Lower lobe of right lung (tissue), 2 donors: ENCODE measurements at regions not wholly inside any gene's neighbourhood (a gene's known extent, or its start where the extent isn't known, plus 50 kb on each side); places are given as distances from the start of the nearest gene placed in this dataset.

Source experiments
- ATAC-seq, 2 donors: fragments of 200-7000 bp; cut with Tn5 transposase; one replicate each; pipeline ENCODE4 v1.9.1; 2020 to 2022; ENCODE audit warnings: mild to moderate bottlenecking in 2 of 2, moderate library complexity in 2 of 2
- DNase-seq: peaks from one replicate; pipeline ENCODE4 v3.0.0-alpha.2; 2020
- H3K27ac ChIP-seq: fragments of 200-600 bp; one replicate; pipeline ENCODE4 v1.8.0; 2022
- H3K27me3 ChIP-seq: fragments of 200-600 bp; one replicate; pipeline ENCODE4 v1.8.0; 2022; ENCODE audit warnings: low read depth
- H3K36me3 ChIP-seq: fragments of 200-600 bp; one replicate; pipeline ENCODE4 v1.8.0; 2022; ENCODE audit warnings: mild to moderate bottlenecking
- H3K4me1 ChIP-seq: fragments of 200-600 bp; one replicate; pipeline ENCODE4 v1.8.0; 2022
- H3K4me3 ChIP-seq: fragments of 200-600 bp; one replicate; pipeline ENCODE4 v1.8.0; 2022; ENCODE audit warnings: mild to moderate bottlenecking
- H3K9me3 ChIP-seq: fragments of 200-600 bp; one replicate; pipeline ENCODE4 v1.8.0; 2022
- intact Hi-C: fragments of 100-400 bp; cut with DNase I; formaldehyde crosslinking; loops from one replicate; pipeline ENCODE4 v1.11.0; 2022
- TF ChIP-seq, protein P1 (sequence below): fragments of 200-600 bp; IDR thresholded peaks from one replicate; pipeline ENCODE4 v1.8.0; 2022; ENCODE audit warnings: antibody characterized with exemption, mild to moderate bottlenecking
- donor health status: DM: no; HTN: yes; CAD: no; lungs with severe emphysema.

DNA sequence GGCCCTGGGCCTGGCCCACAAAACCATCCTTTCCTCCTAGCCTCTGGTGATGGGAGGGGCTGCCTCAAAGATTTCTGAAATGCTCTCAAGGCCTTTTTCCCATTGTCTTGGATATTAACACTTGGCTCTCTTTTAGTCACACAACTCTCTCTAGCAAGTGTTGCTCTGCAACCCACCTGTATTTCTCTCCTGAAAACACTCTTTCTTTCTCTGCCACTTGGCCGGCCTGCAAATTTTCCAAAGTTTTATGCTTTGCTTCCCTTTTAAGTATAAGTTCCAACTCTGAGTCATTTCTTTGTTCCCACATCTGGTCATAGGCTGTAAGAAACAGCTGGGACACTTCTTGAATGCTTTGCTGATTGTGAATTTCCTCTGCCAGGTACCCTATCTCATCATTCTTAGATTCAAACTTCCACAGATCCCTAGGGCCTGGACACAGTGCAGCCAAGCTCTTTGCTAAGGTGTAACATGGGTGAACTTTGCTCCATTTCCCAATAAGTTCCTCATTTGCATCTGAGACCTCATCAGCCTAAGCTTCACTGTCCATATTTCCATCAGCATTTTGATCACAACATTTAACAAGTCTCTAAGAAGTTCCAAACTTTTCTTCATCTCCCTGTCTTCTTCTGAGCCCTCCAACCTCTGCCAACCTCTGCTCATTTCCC is 93.8 kb downstream of the TRIM29 start:
- H3K36me3 ChIP-seq, result no peaks in the 10 kb centered on the region
- peaks cover 9% of the 10 kb centered on the region for H3K27me3 ChIP-seq
- H3K9me3 ChIP-seq, result peaks cover 20% of the 10 kb centered on the region
- H3K4me3 ChIP-seq, result no peak overlapping the region
- no peak overlapping the region for H3K27ac ChIP-seq
- DNase-seq, result no peak
- intact Hi-C loops, result no loop called here
- TF ChIP-seq, protein P1, sequence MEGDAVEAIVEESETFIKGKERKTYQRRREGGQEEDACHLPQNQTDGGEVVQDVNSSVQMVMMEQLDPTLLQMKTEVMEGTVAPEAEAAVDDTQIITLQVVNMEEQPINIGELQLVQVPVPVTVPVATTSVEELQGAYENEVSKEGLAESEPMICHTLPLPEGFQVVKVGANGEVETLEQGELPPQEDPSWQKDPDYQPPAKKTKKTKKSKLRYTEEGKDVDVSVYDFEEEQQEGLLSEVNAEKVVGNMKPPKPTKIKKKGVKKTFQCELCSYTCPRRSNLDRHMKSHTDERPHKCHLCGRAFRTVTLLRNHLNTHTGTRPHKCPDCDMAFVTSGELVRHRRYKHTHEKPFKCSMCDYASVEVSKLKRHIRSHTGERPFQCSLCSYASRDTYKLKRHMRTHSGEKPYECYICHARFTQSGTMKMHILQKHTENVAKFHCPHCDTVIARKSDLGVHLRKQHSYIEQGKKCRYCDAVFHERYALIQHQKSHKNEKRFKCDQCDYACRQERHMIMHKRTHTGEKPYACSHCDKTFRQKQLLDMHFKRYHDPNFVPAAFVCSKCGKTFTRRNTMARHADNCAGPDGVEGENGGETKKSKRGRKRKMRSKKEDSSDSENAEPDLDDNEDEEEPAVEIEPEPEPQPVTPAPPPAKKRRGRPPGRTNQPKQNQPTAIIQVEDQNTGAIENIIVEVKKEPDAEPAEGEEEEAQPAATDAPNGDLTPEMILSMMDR, result no peak
- ATAC-seq, result no peak
- no peaks in the 10 kb centered on the region for H3K4me1 ChIP-seq

DNA sequence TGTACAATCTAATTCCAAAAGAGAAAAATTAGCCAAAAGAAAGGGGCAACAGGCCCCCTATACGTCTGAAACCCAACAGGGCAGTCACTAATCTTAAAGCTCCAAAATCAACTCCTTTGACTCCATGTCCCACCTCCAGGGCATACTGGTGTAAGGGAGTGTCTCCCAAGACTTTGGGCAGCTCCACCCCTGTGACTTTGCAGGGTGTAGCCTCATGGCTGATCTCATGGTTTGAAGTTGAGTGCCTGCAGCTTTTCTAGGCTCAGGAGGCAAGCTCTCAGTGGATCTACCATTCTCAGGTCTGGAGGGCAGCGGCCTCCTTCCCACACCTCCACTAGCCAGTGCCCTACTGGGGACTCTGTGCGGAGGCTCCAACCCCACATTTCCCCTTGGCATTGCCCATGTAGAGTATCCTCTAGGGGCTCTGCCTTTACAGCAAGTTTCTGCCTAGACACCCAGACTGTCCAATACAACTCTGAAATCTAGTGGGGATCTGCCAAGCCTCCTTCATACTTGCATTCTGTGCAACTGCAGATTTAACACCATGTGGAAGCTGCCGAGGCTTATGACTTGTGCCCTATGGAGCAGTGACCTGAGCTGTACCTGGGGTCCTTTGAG is 94.5 kb downstream of the TRIM29 start:
- intact Hi-C loops, result no loop called here
- Histone ChIP-seq H3K27me3 (peaks cover 9% of the 10 kb centered on the region), H3K4me3 (no peak overlapping the region), H3K9me3 (peaks cover 19% of the 10 kb centered on the region), H3K36me3 (no peaks in the 10 kb centered on the region), H3K27ac (no peak overlapping the region), H3K4me1 (no peaks in the 10 kb centered on the region)
- ATAC-seq (no peak), DNase-seq (no peak)
- TF ChIP-seq, protein P1, result no peak

DNA sequence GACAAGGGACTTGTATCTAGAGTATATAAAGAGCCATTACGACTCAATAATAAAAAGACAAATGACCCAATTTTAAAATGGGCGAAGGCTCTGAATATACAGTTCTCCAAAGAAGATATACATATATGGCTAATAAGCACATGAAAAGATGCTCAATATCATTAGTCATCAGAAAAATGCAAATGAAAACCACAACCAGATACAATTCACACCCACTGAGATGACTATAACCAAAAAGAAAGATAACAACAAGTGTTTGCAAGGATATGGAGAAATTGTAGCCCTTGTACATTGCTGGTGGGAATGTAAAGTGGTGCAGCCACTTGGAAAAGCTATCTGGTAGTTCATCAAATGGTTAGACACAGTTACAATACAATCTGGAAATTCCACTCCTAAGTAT is 96.3 kb downstream of the TRIM29 start:
- no peak overlapping the region for H3K4me3 ChIP-seq
- H3K27me3 ChIP-seq, result peaks cover 9% of the 10 kb centered on the region
- intact Hi-C loops, result no loop called here
- no peak for DNase-seq
- H3K27ac ChIP-seq, result no peak overlapping the region
- no peaks in the 10 kb centered on the region for H3K4me1 ChIP-seq
- TF ChIP-seq, protein P1, result no peak
- ATAC-seq, result no peak
- H3K36me3 ChIP-seq, result no peaks in the 10 kb centered on the region
- H3K9me3 ChIP-seq, result peaks cover 2% of the 10 kb centered on the region

DNA sequence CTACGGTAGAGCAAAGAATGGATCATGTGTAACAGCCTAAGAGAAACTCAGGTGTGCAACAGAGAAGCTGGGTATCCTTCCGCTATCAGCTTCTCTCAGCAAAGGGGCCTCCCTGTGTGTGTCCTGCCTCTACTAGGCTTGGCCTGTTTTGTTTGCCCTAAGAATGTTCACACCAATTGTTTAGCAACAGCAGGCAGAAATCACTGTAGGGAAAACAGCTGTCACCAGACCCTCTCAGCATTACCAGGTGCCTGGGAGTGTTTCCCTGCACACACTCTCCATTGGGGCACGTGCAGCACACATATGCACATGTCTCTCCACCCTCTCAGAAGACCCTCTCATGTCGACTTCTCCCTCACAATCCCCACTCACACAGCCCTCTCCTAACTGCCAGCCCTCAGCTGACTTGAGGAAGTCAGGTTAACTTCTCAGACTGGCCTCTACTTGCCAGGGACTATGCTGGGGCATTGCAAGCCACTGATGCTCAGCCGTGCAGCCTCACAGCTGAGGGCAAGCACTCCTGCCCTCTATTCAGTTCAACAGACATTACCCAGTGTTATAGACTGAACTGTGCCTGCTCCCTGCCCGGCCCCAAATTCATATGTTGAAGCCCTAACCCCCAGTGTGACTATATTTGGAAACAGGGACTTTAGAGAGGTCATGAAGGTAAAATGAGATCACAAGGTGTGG is 97.6 kb downstream of the TRIM29 start:
- TF ChIP-seq, protein P1, result no peak
- H3K36me3 ChIP-seq, result no peaks in the 10 kb centered on the region
- intact Hi-C loops, result no loop called here
- no peak for ATAC-seq
- no peak overlapping the region for H3K27ac ChIP-seq
- H3K4me3 ChIP-seq, result no peak overlapping the region
- H3K9me3 ChIP-seq, result peaks cover 4% of the 10 kb centered on the region
- no peaks in the 10 kb centered on the region for H3K4me1 ChIP-seq
- H3K27me3 ChIP-seq, result peaks cover 4% of the 10 kb centered on the region
- DNase-seq, result no peak

DNA sequence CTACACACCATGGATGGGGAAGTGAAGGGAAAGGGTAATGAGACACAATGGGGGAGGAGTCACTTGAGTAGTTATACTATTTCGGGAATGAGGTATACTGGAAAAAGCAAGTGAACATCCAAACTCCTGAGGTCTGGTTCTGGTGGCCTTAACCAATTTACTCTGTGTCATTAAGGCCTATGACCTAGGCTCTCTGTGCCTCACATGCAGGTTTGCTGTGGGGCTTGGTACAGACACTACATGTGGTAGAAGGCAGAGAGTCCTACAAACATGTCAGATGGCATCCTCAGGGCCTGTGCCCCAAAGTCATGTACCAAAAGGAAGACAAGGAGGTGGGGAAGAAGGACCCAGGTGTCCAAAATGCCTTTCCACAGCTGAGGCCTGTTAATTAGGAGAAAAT is 98.9 kb downstream of the TRIM29 start:
- Histone ChIP-seq H3K4me1 (no peaks in the 10 kb centered on the region), H3K4me3 (no peak overlapping the region), H3K36me3 (no peaks in the 10 kb centered on the region), H3K27me3 (peaks cover 4% of the 10 kb centered on the region), H3K27ac (no peak overlapping the region), H3K9me3 (peaks cover 4% of the 10 kb centered on the region)
- TF ChIP-seq, protein P1, result no peak
- ATAC-seq (no peak), DNase-seq (no peak)
- intact Hi-C loops, result no loop called here
